ENCODE measurements at regions not wholly inside any gene's neighbourhood (a gene's known extent, or its start where the extent isn't known, plus 50 kb on each side); places are given as distances from the start of the nearest gene placed in this dataset.

- H3K4me3 ChIP-seq = no peak overlapping the region
- H3K36me3 ChIP-seq (ENCODE audit: insufficient read depth, low read length) = no peaks in the 10 kb centered on the region
- H3K9me3 ChIP-seq (ENCODE audit: low read depth, low read length) = no peaks in the 10 kb centered on the region
- no peak for TF ChIP-seq EZH2 (IDR thresholded peaks at IDR 0.05)
- TF ChIP-seq FOXP2 (optimal IDR thresholded peaks at IDR 0.05; ENCODE audit: control extremely low read depth, extremely low read length, insufficient read depth) = no peak
- no peak for TF ChIP-seq POLR2AphosphoS5 (IDR thresholded peaks at IDR 0.05; ENCODE audit: borderline replicate concordance, low read depth, low read length)
- no peak for DNase-seq (ENCODE audit: low read depth, low spot score)
- H3K27ac ChIP-seq = no peak overlapping the region
- no peak overlapping the region for H3K9ac ChIP-seq (ENCODE audit: insufficient read length)
Observed at GRCh38 chr18:2172881-2173280, 398.4 kb downstream of the METTL4 start.

- TF ChIP-seq POLR2AphosphoS5 (IDR thresholded peaks at IDR 0.05; ENCODE audit: borderline replicate concordance, low read depth, low read length) (no peak), EZH2 (IDR thresholded peaks at IDR 0.05) (no peak)
- no peak for DNase-seq (ENCODE audit: low read depth, low spot score)
- no peaks in the 10 kb centered on the region for H3K9me3 ChIP-seq (ENCODE audit: low read depth, low read length)
- no peak overlapping the region for H3K4me3 ChIP-seq
- H3K36me3 ChIP-seq (ENCODE audit: insufficient read depth, low read length) = no peaks in the 10 kb centered on the region
- no peak overlapping the region for H3K9ac ChIP-seq (ENCODE audit: insufficient read length)
- H3K27ac ChIP-seq = no peak overlapping the region
Observed at GRCh38 chr18:2173486-2173885, 397.8 kb downstream of the METTL4 start.

DNA sequence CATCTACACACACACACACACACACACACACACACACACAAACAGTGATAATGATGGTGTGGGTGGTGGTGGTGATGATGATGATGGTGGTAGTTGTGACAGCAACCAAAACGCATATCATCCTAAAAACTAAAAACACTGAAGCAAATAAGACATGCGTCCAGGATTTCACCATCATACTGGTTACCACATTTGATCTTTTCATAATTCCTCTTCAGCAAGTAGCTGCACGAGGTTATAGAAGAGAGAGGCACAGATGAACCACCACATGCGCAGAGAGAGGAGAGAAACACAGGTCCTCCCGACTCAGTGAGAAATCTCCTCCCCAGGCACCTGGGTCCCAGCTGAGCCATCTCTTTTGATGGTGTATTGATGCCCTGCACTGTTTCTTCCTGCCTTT is 393.3 kb downstream of the METTL4 start:
- H3K9me3 ChIP-seq (ENCODE audit: low read depth, low read length) = no peaks in the 10 kb centered on the region
- no peaks in the 10 kb centered on the region for H3K36me3 ChIP-seq (ENCODE audit: insufficient read depth, low read length)
- H3K9ac ChIP-seq (ENCODE audit: insufficient read length) = no peak overlapping the region

DNA sequence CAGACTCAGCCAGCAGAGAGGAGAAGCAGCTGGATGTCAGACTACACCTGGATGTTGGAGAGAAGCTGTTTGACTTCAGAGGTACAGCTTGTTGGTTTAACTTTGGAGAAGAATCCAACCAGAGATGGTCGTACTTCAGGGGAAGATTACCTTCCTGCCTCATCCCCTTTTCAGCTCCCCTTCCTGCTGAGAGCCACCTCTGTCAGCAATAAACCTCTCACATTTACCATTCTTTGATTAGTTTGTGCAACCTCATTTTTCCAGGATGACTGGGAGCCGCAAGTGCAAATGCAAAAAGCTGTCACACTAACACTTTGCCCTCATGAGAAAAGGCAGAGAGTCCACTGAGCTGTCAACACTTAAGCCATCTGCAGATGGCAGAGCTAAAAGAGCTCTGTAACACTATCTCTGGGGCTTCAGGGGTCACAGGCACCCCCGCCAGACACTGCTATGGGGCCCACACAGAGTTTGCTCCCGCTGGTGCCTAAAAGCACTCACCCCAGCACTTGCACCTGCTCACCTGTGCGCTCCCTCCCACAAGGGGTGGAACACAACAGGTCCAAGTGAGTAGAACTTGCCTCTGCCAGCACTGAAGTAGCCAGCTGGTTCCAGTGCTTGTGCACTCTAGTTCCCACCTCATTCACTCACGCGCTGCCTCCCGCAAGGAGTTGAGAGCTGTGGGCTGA is 391.7 kb downstream of the METTL4 start:
- no peaks in the 10 kb centered on the region for H3K36me3 ChIP-seq (ENCODE audit: insufficient read depth, low read length)
- H3K9ac ChIP-seq (ENCODE audit: insufficient read length) = no peak overlapping the region
- no peak overlapping the region for H3K27ac ChIP-seq
- TF ChIP-seq FOXP2 (optimal IDR thresholded peaks at IDR 0.05; ENCODE audit: control extremely low read depth, extremely low read length, insufficient read depth) (no peak), EZH2 (IDR thresholded peaks at IDR 0.05) (no peak), POLR2AphosphoS5 (IDR thresholded peaks at IDR 0.05; ENCODE audit: borderline replicate concordance, low read depth, low read length) (no peak)
- DNase-seq (ENCODE audit: low read depth, low spot score) = no peak
- no peaks in the 10 kb centered on the region for H3K9me3 ChIP-seq (ENCODE audit: low read depth, low read length)
- no peak overlapping the region for H3K4me3 ChIP-seq

More for the DNA sequence above, 393.3 kb downstream of the METTL4 start:
- Histone ChIP-seq H3K27ac (no peak overlapping the region), H3K4me3 (no peak overlapping the region)
- no peak for DNase-seq (ENCODE audit: low read depth, low spot score)
- TF ChIP-seq EZH2 (IDR thresholded peaks at IDR 0.05) = no peak
- TF ChIP-seq FOXP2 (optimal IDR thresholded peaks at IDR 0.05; ENCODE audit: control extremely low read depth, extremely low read length, insufficient read depth) = no peak
- no peak for TF ChIP-seq POLR2AphosphoS5 (IDR thresholded peaks at IDR 0.05; ENCODE audit: borderline replicate concordance, low read depth, low read length)

GRCh38 chr18:2180586-2180985 is 390.7 kb downstream of the METTL4 start:
- H3K9me3 ChIP-seq (ENCODE audit: low read depth, low read length) = no peaks in the 10 kb centered on the region
- TF ChIP-seq POLR2AphosphoS5 (IDR thresholded peaks at IDR 0.05; ENCODE audit: borderline replicate concordance, low read depth, low read length) = no peak
- TF ChIP-seq EZH2 (IDR thresholded peaks at IDR 0.05) = no peak
- TF ChIP-seq FOXP2 (optimal IDR thresholded peaks at IDR 0.05; ENCODE audit: control extremely low read depth, extremely low read length, insufficient read depth) = no peak
- DNase-seq (ENCODE audit: low read depth, low spot score) = no peak
- no peak overlapping the region for H3K9ac ChIP-seq (ENCODE audit: insufficient read length)
- H3K36me3 ChIP-seq (ENCODE audit: insufficient read depth, low read length) = no peaks in the 10 kb centered on the region
- H3K4me3 ChIP-seq = no peak overlapping the region
- H3K27ac ChIP-seq = no peak overlapping the region

GRCh38 chr18:2183432-2183831 is 387.9 kb downstream of the METTL4 start:
- no peak overlapping the region for H3K4me3 ChIP-seq
- no peak for DNase-seq (ENCODE audit: low read depth, low spot score)
- no peaks in the 10 kb centered on the region for H3K36me3 ChIP-seq (ENCODE audit: insufficient read depth, low read length)
- no peak overlapping the region for H3K9ac ChIP-seq (ENCODE audit: insufficient read length)
- no peaks in the 10 kb centered on the region for H3K9me3 ChIP-seq (ENCODE audit: low read depth, low read length)
- H3K27ac ChIP-seq = no peak overlapping the region
- no peak for TF ChIP-seq FOXP2 (optimal IDR thresholded peaks at IDR 0.05; ENCODE audit: control extremely low read depth, extremely low read length, insufficient read depth)
- no peak for TF ChIP-seq EZH2 (IDR thresholded peaks at IDR 0.05)
- TF ChIP-seq POLR2AphosphoS5 (IDR thresholded peaks at IDR 0.05; ENCODE audit: borderline replicate concordance, low read depth, low read length) = no peak

- TF ChIP-seq FOXP2 (optimal IDR thresholded peaks at IDR 0.05; ENCODE audit: control extremely low read depth, extremely low read length, insufficient read depth) = no peak
- no peak for TF ChIP-seq EZH2 (IDR thresholded peaks at IDR 0.05)
- TF ChIP-seq POLR2AphosphoS5 (IDR thresholded peaks at IDR 0.05; ENCODE audit: borderline replicate concordance, low read depth, low read length) = no peak
- no peak overlapping the region for H3K4me3 ChIP-seq
- H3K36me3 ChIP-seq (ENCODE audit: insufficient read depth, low read length) = no peaks in the 10 kb centered on the region
Observed at GRCh38 chr18:2186967-2187366, 384.3 kb downstream of the METTL4 start.

GRCh38 chr18:2188258-2188657 is 383.0 kb downstream of the METTL4 start:
- H3K27ac ChIP-seq = no peak overlapping the region
- no peak for DNase-seq (ENCODE audit: low read depth, low spot score)
- no peak for TF ChIP-seq POLR2AphosphoS5 (IDR thresholded peaks at IDR 0.05; ENCODE audit: borderline replicate concordance, low read depth, low read length)
- no peak for TF ChIP-seq FOXP2 (optimal IDR thresholded peaks at IDR 0.05; ENCODE audit: control extremely low read depth, extremely low read length, insufficient read depth)
- no peak for TF ChIP-seq EZH2 (IDR thresholded peaks at IDR 0.05)
- H3K9me3 ChIP-seq (ENCODE audit: low read depth, low read length) = no peaks in the 10 kb centered on the region
- no peak overlapping the region for H3K9ac ChIP-seq (ENCODE audit: insufficient read length)
- H3K36me3 ChIP-seq (ENCODE audit: insufficient read depth, low read length) = no peaks in the 10 kb centered on the region
- H3K4me3 ChIP-seq = no peak overlapping the region

More at GRCh38 chr18:2186967-2187366, 384.3 kb downstream of the METTL4 start:
- no peak overlapping the region for H3K9ac ChIP-seq (ENCODE audit: insufficient read length)
- no peak overlapping the region for H3K27ac ChIP-seq
- H3K9me3 ChIP-seq (ENCODE audit: low read depth, low read length) = no peaks in the 10 kb centered on the region
- DNase-seq (ENCODE audit: low read depth, low spot score) = no peak
